Upper lobe of left lung (tissue), 6 donors: ENCODE measurements at regions not wholly inside any gene's neighbourhood (a gene's known extent, or its start where the extent isn't known, plus 50 kb on each side); places are given as distances from the start of the nearest gene placed in this dataset.

Experiments
- ATAC-seq, 2 donors: fragments of 200-7000 bp; cut with Tn5 transposase; one replicate each; pipeline ENCODE4 v1.9.1; 2022; ENCODE audit warnings: mild to moderate bottlenecking in 2 of 2, moderate library complexity in 2 of 2; ENCODE audit not compliant: low FRiP score in 2 of 2
- DNase-seq, 2 donors: peaks; one replicate each; pipeline ENCODE4 v3.0.0-alpha.2; 2019 to 2020
- H3K27ac ChIP-seq, 4 donors: fragments of 200-600 bp; sonication (generic); one replicate each; pipeline ENCODE4 v1.5.1; 2016 to 2019
- H3K27me3 ChIP-seq, 4 donors: fragments of 200-600 bp; sonication (generic); one replicate each; pipeline ENCODE4 v1.5.1; 2017 to 2019
- H3K36me3 ChIP-seq, 4 donors: fragments of 200-600 bp; sonication (generic); one replicate each; pipeline ENCODE4 v1.5.1; 2016 to 2019
- H3K4me1 ChIP-seq, 4 donors: fragments of 200-600 bp; sonication (generic); one replicate each; pipeline ENCODE4 v1.5.1; 2018 to 2019
- H3K4me3 ChIP-seq, 4 donors: fragments of 200-600 bp; sonication (generic); one replicate each; pipeline ENCODE4 v1.5.1; 2017 to 2019; ENCODE audit warnings: mild to moderate bottlenecking in 2 of 4, moderate library complexity in 1 of 4
- H3K9me3 ChIP-seq, 4 donors: fragments of 200-600 bp; sonication (generic); one replicate each; pipeline ENCODE4 v1.5.1; 2018 to 2019
- CTCF ChIP-seq, 6 experiments: fragments of 450-650 bp in 4 of 6; fragments of 200-600 bp in 2 of 6; sonication (generic) in 2 of 6; IDR thresholded peaks; one replicate each; pipeline ENCODE4 v1.5.1; 2016 to 2019; ENCODE audit warnings: antibody characterized with exemption in 6 of 6
- EP300 ChIP-seq, 4 donors: sonication (generic); formaldehyde crosslinking; IDR thresholded peaks; one replicate each; pipeline ENCODE4 v1.5.1; 2017; ENCODE audit warnings: antibody characterized with exemption in 4 of 4, control low read depth in 2 of 4
- POLR2A ChIP-seq, 4 donors: fragments of 450-650 bp; IDR thresholded peaks; one replicate each; pipeline ENCODE4 v1.5.1; 2016 to 2017; ENCODE audit warnings: antibody characterized with exemption in 4 of 4, mild to moderate bottlenecking in 2 of 4
- POLR2AphosphoS5 ChIP-seq, 2 donors: sonication (generic); formaldehyde crosslinking; IDR thresholded peaks; one replicate each; pipeline ENCODE4 v1.5.1; 2017; ENCODE audit warnings: antibody characterized with exemption in 2 of 2
- WGBS, 2 donors: methylation state at CpG; one replicate each; pipeline ENCODE4 v1.1.5; 2017 to 2018; 5-methylcytosine and 5-hydroxymethylcytosine counted together
- donor health status: DM: no; HTN: no; CAD: no; lungs with moderate emphysema.
- donor health status: DM: no; HTN: yes; CAD: no; lungs with severe emphysema.

DNA sequence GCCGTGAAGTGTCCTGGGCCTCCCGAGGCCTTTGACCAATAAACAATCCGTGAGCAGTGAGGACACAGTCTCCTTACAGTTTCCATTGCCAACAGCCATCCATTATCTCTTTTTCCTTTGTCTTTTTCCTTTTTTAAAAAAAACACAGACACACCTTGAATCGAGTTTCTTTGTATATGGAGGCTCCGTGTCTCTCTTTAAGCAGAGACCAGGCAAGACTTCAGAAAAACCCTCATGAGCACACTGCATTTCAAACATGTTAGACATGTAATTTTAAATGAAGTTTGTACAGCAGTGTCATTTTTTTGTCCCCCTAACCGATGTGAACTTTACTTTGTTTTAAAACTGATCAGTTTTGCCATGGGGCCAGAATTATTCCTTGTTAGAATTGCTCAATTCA lies 111.1 kb downstream of the SPTSSA start:
- ATAC-seq (no peak), DNase-seq (no peak)
- no peak for TF ChIP-seq POLR2A (IDR thresholded peaks at IDR 0.05)
- no peaks in the 10 kb centered on the region for H3K36me3 ChIP-seq
- H3K27ac ChIP-seq: no peak overlapping the region
- no peaks in the 10 kb centered on the region for H3K4me1 ChIP-seq
- no peaks in the 10 kb centered on the region for H3K27me3 ChIP-seq
- no peak overlapping the region for H3K4me3 ChIP-seq
- WGBS, 2 donors: 80 to 91% methylated on average over 6 of the region's 6 CpGs
- peaks cover 0 to under 1% (median 0%) of the 10 kb centered on the region in 4 donors for H3K9me3 ChIP-seq

DNA sequence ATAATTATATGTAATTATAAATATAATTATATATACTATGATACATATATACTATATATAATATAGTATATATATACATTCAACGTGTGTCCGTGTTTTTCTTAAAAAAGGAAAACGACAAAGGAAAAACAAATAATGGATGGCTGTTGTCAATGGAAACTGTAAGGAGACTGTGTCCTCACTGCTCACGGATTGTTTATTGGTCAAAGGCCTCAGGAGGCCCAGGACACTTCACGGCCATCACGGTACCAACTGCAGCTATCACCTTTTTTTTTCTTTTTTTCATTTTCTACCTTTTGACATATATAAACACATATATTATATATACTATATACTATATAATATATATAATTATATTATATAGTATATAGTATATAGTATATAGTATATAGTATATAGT lies 113.4 kb downstream of the SPTSSA start:
- Histone ChIP-seq H3K36me3 (no peaks in the 10 kb centered on the region), H3K9me3 (peaks cover 0 to 5% (median 0%) of the 10 kb centered on the region in 4 donors), H3K4me1 (no peaks in the 10 kb centered on the region), H3K4me3 (no peak overlapping the region), H3K27ac (no peak overlapping the region), H3K27me3 (no peaks in the 10 kb centered on the region)
- DNase-seq (no peak), ATAC-seq (no peak)
- WGBS, 2 donors: 92 to 95% methylated on average over 6 of the region's 6 CpGs
- TF ChIP-seq EP300 (IDR thresholded peaks at IDR 0.05): no peak
- TF ChIP-seq POLR2A (IDR thresholded peaks at IDR 0.05): no peak
- no peak for TF ChIP-seq POLR2AphosphoS5 (IDR thresholded peaks at IDR 0.05)
- TF ChIP-seq CTCF (IDR thresholded peaks at IDR 0.05): no peak

DNA sequence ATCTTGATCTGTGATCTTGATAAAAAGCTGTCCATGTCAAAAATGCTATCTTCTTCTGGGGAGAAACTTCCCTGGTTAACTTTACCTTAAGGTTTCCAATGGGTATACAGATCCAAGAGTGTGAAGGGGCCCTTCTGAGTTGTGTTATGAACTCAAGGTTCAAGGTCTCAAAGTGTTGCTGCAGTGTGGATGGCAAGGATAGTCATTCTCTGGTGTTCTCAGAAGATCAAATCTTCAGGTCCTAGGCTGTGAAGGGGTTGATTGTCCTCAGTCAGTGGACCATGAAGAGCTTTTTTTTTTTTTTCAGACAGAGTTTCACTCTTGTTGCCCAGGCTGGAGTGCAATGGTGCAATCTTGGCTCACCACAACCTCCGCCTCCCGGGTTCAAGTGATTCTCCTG lies 114.4 kb downstream of the SPTSSA start:
- TF ChIP-seq POLR2AphosphoS5 (IDR thresholded peaks at IDR 0.05) (no peak), CTCF (IDR thresholded peaks at IDR 0.05) (no peak), EP300 (IDR thresholded peaks at IDR 0.05) (no peak)

GRCh38 chr14:34345718-34346465 lies 116.1 kb downstream of the SPTSSA start:
- H3K4me1 ChIP-seq: no peaks in the 10 kb centered on the region
- WGBS, 2 donors: 90 to 92% methylated on average over 18 to 26 of the region's 26 CpGs
- H3K36me3 ChIP-seq: no peaks in the 10 kb centered on the region
- TF ChIP-seq POLR2AphosphoS5 (IDR thresholded peaks at IDR 0.05) (no peak), CTCF (IDR thresholded peaks at IDR 0.05) (no peak), POLR2A (IDR thresholded peaks at IDR 0.05) (no peak), EP300 (IDR thresholded peaks at IDR 0.05) (no peak)
- no peaks in the 10 kb centered on the region for H3K27me3 ChIP-seq
- DNase-seq: peak in 1 of 2 donors; percentile 73
- no peak overlapping the region for H3K27ac ChIP-seq
- no peak overlapping the region for H3K4me3 ChIP-seq
- peak in 1 of 2 donors; percentile 61 for ATAC-seq
- H3K9me3 ChIP-seq: peaks cover 0 to 5% (median 0%) of the 10 kb centered on the region in 4 donors

More for the DNA sequence above, 114.4 kb downstream of the SPTSSA start:
- ATAC-seq: no peak
- no peak overlapping the region for H3K27ac ChIP-seq
- no peaks in the 10 kb centered on the region for H3K4me1 ChIP-seq
- peaks cover 0 to 5% (median 0%) of the 10 kb centered on the region in 4 donors for H3K9me3 ChIP-seq
- DNase-seq: no peak
- H3K27me3 ChIP-seq: no peaks in the 10 kb centered on the region
- H3K36me3 ChIP-seq: no peaks in the 10 kb centered on the region
- WGBS, 2 donors: 96 to 100% methylated on average over 2 of the region's 2 CpGs
- no peak overlapping the region for H3K4me3 ChIP-seq

DNA sequence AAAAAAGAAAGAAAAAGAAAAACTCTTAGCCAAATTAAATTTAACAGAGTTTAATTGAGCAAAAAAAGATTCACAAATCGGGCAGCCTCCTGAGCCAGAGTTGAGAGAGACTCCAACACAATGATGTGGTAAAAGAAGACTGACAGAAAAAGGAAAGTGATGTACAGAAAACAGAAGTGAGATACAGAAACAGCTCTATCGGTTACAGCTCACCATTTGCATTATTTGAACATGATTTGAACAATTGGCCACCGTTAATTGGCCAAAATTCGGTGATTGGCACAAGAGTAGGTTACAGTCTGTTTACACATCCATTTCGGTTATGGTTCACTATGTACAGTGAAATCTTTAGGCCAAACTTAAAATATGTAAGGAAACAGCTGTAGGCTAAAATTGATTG lies 117.7 kb downstream of the SPTSSA start:
- ATAC-seq: no peak
- Histone ChIP-seq H3K4me3 (no peak overlapping the region), H3K4me1 (no peaks in the 10 kb centered on the region), H3K27me3 (no peaks in the 10 kb centered on the region), H3K27ac (no peak overlapping the region), H3K36me3 (no peaks in the 10 kb centered on the region), H3K9me3 (peaks cover 0 to 5% (median 0%) of the 10 kb centered on the region in 4 donors)
- TF ChIP-seq CTCF (IDR thresholded peaks at IDR 0.05): no peak
- no peak for TF ChIP-seq POLR2AphosphoS5 (IDR thresholded peaks at IDR 0.05)
- 88 to 91% methylated on average over 5 of the region's 5 CpGs for WGBS, 2 donors
- no peak for DNase-seq
